NCI-H187 (cell line): ENCODE measurements at regions not wholly inside any gene's neighbourhood (a gene's known extent, or its start where the extent isn't known, plus 50 kb on each side); places are given as distances from the start of the nearest gene placed in this dataset.

Source experiments
- DNase-seq, 2 experiments: peaks; one replicate each; lab custom pipeline; 2025; lab: John Stamatoyannopoulos, UW

DNA sequence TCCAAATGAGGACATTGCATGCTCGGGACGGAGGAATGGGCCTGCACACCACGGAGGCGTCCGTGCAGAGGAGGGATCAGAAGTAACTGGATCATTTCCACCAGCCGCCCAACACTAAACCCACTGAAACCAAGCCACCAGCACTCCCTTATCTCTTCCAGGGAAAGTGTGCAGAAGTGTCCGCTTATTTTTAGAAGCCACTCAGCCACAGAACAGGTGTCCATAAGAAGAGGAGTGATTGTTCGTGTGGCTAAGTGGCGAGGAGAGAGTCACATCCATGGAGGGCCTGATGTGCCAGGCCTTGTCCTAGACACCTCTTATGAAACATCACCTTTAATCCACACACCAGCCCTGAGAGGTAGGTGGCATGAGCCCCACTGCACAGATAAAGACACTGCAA lies 407.9 kb upstream of the NPVF start:
- DNase-seq: no peak

DNA sequence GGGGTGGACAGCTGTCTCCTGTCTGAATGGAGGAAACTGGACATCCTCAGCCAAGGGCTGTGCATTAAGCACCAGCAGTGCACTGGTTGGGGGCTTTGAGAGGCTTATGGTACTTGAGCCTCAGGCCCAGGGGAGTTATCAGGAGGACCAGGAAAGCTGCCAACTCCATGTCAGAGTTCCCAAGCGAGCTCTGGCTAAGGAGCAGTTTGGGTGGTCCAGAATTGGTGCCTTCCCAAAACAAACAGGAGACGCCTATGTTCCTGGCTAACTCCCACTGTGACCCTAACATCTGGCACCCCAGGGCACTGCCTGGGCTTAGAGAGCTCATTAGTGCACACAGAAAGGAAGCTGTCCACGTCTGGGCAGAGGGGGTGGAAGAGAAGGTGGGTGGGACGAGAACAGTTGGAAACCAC lies 408.6 kb upstream of the NPVF start:
- no peak for DNase-seq

DNA sequence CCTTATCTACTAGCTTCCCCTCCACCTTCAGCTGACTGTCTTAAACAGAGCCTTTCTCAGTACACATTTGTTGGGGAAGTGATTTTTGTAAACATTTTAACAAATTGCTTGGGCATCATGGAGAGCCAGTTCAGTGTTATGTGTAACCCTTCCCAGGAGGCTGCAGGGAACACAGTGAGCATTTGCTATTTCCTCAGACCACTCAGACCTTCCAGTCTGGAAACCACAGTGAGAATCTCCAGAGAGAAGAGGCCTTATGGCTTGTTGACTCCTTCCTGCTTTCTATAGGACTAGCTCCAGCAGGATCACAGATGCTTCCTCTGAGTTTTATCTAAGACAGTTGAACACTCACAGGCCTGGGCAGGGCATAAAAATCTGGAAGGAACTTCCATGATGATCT lies 409.8 kb upstream of the NPVF start:
- DNase-seq: no peak

DNA sequence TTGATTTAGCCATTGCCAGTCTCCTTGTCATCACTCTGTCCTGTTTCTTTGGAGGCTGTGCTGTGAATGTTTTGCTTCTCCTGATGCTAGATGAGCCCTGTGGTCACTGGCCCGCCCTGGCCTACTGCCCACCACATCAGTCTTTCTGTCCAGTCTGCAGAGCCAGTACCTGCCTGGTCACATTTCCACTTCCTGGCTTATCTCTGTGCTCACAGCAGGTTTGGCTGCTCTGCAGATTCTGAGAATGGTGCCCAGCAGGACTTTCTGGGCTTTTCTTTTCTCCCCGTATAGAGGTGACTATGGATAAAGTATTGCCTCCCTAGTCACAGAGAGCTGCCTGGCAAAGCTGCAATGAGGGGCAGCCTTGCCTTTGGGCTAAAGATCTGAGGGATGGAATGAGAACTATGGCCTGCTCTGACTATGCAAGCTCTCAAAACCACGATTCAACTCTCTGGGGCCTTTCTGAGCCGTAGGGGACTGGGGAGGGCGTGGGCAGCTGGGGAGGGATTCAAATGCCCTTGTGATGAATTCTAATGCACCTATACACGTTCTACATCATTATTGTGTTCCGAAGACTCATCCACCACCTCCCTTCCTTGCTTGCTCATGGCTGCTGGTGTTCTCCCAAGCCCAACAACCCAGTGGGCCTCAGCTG lies 410.4 kb upstream of the NPVF start:
- no peak for DNase-seq

DNA sequence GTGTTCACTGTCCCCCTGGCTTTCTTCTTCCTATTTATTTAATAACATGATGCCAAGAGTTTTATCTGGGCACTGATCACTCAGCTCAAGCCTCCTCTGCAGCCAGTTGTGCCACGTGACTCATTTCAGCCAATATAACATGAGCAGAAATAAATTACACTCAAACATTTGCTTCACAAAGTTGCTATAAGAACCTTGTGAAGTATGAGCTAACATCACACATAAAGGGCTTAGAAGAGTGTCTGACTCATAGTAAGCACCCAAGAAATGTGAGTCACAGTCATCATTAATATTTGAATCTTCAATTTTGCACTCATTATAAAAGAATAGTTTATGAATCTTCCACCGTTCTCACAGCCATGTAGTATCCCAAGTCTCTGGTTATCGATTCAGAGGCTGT lies 414.6 kb upstream of the NPVF start:
- no peak for DNase-seq

DNA sequence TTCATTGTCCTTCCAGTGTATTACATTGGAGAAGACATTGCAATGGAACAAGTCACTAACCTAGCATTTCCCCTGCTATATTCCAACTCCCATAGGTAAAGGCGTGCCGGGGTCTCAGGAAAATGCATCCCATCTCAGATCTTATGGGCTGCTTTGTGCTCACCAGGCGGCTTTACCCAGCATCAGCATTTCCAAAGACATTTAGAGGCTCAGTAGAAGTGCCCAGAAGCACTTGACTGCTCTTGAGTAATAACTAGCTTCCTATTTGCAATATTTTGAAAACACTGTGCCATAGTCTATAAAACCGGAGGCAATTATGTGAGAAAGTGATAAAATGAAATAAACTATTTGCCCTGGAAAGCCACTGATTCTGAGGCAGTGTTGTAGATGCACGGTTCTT lies 415.0 kb upstream of the NPVF start:
- no peak for DNase-seq

DNA sequence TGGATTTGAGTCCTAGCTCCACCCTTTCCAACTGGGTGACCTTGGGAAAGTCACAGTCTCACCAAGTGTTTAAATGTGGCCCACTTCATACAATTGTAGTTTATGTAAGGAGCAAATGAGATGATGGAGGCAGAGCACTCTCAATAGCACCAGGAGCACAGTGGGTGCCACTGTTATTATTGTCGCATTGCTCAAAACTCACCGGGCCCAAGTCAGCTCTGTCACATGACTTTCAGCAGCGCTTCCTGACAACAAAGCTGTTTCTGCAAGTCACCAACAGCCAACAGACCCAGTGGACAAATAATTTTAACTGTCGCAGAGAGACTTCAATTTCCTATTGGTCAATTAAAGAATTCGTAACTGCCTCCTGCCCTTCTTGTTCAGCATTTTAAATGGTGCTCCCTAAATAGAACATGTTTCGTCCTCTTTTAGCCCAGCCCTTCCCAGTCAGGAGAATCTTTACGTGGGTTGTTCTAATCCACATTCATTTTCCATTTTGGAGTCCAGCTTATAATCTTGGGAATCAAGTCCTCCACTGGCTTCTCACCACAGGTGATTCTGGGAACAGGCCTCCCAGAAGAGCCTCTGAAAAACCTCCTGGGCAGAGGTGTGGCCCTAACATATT lies 415.6 kb upstream of the NPVF start:
- no peak for DNase-seq

DNA sequence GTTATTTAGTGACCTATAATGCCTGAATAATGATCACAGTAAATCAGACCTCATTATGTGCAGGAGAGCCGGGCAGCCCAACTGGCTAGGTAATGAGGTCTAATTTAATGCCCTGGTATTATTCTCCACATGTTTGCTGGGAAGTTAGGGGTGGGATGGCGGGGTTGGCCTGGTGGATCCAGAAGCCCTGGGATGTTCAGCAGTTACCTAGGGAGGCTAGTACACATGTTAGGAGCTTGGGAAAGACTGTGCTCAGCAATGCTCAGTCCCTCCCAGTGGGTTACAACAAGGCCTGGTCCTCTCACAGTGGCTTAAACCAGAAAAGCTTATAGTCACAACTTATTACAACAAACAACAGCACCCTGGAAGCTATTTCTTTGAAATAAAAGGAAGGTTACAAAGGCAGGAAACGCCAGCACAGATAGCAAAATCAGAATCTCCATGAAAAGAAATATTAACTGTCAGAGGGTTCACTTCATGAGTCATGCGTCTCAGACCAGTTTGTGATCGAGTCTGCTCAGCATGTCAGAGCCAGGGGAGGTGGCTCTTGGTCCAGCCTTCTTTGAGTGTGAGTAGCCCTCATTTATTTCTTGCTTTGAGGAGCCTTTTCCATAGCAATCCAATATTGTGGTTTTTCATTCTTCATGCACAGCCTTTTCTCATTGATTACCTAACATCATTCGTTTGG lies 418.6 kb upstream of the NPVF start:
- no peak for DNase-seq

DNA sequence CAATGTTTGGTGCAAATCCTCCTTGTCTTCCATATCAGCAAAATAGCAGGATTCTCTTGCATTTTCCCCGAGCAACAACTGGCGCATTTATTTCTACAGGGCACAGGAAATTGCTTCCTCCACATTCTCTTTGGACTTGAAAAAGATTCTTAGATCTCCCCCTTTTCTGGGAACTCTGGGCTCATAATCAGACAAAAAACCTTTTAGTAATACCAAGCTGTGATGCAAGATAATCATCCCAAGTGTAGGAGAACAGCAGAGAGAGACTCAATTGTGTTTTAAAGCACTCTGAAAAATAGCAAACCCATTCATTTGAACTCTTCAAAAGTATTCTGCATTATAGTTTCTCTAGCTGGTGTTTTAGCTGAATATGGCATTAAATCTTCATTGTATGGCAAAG lies 419.6 kb upstream of the NPVF start:
- no peak for DNase-seq

DNA sequence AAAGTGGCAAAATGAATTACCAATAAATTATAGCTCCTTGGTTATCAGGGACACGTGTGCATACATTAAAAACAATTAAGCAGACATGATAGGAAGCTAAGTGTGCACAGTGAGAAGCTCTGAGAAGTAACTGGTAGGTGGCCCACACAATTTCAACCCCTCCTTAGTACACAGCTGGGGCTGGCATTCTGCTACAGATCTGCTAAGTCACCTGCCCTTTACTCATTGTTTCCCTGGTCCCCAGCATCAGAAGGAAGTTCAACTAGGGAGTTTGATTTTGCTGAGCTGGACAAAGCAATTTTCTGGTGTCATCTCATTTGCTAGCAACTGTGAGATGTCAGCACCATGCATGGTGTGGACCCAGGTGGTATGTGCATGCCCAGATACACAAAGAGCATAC lies 424.1 kb upstream of the NPVF start:
- no peak for DNase-seq

DNA sequence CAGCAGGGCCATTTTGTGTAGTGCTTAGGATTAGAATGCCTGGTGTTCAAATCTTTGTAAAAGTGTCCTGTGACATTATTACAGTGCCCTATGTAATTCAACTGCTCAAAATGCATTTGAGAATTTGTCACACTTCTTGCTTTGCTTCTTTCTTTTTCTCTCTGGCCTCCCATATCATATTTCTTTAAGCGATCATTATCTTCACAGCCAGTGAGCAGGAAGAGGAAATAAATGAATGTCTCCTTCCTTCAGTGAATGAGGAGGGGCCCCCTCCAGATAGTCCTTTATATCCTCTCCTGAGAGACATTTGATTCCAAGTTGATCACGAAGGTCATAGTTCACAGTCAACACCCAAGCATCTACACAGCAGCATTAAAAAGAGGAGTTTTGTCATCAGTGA lies 425.1 kb upstream of the NPVF start:
- DNase-seq: no peak

DNA sequence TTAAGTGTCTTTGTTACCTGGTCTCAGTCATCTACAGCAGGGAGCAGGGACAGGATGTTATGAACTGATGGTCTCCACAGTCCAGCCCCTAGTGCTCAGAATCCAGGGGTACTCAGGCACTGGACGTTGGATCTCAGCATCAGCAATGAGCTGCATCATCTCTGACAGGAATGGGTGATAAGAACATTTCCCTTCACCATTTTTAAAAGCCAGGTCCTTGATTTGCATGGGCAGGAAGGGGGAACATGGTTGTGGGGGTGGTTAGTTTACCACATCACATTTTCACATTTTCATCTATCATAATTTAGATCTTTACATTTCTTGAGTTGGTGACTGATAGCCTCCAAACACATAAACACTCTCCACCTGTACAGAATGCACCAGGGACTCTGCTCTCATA lies 427.8 kb upstream of the NPVF start:
- no peak for DNase-seq

DNA sequence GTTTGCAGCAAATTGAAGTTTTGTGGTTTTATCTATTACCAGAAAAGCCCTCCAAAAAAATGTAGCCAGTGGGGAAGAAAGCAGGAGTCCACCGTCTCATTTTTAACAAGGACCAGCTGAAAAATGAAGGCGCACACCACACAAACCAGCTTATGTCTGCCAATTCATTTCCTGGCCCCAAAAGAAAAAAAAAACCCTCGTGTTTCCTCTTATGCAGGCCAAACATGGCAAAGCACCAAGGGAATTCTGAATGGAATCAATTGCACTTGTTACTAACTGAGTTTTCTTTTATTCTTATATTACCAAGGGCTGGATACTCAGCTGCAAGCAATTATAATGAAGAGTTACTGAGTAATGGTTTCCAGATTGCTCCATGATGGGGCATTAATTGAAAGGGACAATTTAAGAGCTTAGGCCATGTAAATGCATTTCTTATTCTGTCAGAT lies 428.3 kb upstream of the NPVF start:
- no peak for DNase-seq

DNA sequence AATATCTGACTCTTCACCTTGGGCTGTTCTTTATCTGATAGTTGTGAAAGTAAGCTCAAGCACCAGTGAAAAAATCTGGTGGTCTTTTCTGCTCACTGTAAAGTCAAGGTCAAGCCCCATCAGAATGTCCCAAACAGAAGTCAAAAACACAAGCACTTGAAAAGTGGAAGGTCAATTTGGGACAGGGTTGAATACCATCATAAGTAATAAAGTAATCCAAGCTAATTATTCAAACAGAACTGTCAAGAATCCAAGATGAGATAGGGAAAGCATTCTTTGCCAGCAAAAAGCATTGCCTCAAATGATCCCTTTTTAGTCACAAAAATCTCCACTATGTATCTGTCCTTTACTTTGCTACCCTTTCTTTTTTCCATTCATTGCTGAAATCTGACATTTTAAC lies 430.1 kb upstream of the NPVF start:
- no peak for DNase-seq

DNA sequence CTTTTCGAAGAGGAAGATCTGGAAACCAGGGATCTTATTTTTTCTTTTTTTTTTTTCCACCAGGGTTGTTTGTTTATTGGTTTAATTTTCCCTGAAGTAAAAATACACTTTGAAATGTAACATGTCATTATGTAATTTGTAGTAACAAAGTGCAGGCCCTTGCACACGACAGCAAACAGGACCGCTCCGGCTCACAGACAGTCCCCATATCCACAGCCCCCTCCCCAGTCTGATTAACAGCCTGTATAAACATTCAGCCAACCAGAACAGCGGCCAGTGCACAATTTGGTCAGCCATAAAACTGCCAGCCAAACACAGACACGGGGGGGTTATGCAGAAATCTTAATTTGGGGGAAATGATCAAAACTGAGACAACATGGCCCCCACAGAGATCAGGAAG lies 431.6 kb upstream of the NPVF start:
- DNase-seq: no peak

DNA sequence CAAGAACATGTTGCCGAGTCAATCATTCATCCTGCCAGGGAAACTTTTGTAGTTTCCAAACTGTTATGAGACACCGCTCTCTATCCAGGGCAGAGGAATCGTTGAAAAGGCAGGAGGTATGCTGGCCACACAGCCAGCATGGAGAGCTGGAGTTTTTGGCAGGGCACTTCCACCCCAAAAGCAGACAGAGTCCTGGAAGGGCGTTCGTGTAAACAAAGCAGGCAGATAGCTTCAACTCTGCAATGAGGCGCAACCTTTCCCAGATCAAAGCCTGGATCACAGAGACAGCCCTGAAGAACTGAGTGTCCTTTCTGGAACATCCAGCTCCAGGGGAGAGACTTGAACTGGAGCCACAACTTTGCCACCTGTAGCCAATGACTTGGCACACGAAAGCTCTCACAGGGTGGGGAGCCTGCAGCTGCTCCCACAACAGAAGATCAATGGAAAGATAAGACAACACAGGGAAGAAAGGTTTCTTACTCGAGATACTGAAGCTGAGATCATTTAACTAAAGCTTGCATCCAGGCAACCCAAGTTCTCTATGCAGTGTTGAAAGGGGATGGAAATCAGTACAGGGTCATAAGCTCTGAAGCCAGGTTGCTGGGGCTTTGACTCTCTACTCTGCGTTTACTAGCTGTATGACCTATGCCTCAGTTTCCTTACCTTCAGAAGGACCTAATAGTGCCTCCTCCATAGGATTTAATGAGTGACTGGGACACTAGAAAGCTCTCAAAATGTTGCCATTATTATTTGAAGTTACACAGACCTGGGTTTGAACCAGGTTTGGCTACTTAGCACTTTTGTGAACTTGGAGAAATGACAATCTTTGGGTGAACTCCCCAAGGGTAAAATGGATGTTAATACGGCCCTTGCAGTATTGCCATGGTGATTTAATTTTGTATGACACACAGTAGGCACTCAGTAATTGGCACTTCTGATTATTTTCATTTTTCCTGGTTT lies 434.8 kb upstream of the NPVF start:
- DNase-seq: no peak

DNA sequence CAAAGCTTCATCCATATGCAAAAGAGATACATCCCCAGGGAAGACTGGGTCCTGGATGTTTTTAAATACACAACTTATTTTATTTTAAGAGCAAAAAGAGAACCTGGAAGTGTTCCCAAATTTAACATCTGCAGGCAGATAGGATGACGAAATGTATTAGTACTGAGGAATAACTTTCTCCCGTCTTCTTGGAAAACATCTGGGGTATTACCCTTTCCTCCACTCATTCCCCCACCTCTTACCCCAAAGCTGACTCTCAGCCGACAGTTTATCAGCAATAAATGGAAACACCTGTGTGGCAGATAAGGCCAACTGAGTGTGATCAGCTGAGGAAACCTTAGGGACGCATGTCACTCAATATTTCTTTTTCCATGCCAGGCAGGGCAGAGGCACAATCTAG lies 435.6 kb upstream of the NPVF start:
- DNase-seq: no peak

DNA sequence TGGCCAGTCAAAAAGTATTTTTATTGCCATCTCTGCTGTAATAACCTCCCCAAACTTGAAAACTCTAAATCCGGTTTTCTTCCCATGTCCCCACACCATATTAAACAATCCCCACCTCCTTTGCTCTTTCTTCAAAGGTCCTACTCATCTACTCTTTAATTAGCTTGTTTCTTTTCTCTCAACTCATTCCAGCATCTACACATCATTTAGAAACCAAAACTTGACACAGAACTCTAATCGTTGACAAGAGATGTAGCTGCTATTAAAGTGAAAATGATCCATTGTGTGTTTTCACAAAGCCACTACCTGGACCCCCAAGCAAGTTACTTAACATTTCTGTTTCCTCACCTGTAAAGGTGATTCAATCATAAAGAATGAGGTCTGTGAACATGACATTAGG lies 436.3 kb upstream of the NPVF start:
- DNase-seq: no peak

DNA sequence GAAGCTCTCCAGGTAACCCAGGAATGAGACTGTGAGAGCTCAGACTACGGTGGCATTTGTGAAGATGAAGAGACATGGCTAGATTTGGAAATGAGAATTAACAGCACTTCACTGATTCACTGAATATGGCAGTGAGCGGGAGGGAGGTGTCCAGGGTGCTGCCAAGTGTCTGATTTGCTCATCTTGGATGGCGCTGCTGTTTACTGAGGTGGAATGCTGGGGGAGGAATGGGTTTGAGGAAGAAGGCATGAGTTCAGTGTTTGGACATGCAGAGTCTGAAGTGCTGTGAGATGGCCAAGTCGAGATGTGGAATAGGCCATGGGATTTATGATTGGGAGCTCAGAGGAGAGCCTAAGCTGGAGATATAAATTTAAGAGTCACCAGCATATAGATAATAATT lies 437.1 kb upstream of the NPVF start:
- no peak for DNase-seq

DNA sequence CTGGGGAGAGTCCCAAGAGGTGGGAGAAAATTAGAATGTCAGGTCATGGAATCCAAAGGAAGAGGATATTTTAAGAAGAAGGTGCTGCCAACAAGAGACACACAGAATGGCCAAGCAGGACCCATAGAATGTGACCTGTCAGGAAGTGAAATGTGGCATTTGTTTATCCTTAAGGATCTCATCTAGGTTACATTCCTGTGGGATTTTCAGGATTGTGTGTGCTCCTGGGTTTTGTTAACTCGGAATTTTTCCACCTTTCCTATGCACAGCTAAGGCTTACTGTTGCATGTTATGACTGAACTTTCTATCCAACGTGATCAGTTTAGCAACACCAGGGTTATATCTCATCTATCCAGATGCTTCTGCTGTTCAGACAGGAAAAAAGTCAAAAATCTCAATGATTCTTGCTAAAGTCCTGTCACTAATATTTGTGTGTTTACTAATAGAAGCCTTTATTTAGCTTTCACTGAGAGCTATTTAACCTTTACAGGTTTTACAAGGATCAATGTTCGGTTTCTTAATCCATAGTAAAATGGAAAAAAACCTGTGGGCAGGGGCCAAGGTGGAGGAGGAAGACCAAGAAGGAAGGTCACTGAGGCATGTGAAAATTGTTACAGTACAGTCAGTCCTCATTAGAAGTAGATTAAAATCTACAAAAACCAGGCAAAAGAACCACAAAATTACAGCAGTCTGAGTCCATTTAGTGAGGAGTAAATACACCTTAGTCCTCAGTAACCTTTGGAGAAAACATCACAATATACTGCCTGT lies 437.8 kb upstream of the NPVF start:
- no peak for DNase-seq

DNA sequence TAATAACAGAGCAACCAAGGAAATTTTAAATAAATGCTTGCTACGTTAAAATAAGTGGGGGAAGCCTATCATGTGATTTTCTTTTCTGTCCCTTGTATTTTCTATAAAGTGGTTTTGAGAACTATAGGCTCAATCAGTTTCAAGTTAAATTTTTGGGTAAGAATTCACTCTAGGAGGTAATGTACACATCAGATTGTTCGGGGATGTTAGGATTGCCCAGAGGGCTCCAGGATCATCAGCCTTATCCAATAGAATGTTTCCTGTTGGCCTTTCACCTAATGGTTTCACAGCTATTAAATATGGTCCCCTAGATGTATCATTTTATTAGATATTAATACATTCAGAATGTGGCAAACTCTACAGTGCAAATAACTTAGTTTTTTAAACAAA lies 438.4 kb upstream of the NPVF start:
- DNase-seq: no peak

DNA sequence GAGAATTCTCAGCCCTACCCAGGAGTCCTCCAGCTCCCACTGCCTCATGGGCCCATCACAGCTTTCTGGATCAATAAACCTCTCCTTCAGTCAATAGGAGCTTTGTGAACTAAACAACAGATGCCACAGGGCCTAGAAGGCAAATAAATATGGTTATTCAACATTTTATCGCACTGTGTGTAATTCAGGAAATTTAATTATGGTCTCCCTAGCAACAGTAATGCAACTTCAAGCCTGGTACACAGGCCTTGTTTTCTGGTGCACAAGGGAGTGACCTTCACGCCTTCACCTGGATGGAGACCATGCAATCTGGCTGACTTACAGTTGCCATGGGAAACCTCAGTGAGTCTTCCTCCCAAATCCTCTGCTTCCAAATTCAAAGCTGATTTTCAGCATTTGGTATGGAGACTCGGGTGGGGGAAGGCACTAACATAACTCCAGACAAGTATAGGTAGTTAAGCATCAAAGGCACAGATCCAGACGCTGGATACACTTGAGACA lies 441.0 kb upstream of the NPVF start:
- DNase-seq: no peak
